HEK293 (cell line): ENCODE measurements at regions not wholly inside any gene's neighbourhood (a gene's known extent, or its start where the extent isn't known, plus 50 kb on each side); places are given as distances from the start of the nearest gene placed in this dataset.
A peak's percentile ranks its signal among the peaks of the same experiment; 100 is the strongest.
"Not testable (repeated sequence)": the region's sequence is repeated elsewhere in the genome, so short reads cannot be mapped to it uniquely, and the experiment has no call there.

Experiments used
- CTCF ChIA-PET: fragments of 350-600 bp; formaldehyde crosslinking; extraction: SDS; loops from one replicate; lab custom pipeline; 2021; ENCODE audit warnings: antibody characterized with exemption; lab: Yijun Ruan, JAX
- POLR2A ChIA-PET: fragments of 300-600 bp; formaldehyde crosslinking; extraction: SDS; loops from one replicate; lab custom pipeline; 2020; ENCODE audit warnings: antibody characterized with exemption, inconsistent platforms; lab: Yijun Ruan, JAX
- H3K27ac ChIP-seq: fragments of 200-500 bp; sonication (Bioruptor generic); 2 replicates; pipeline ENCODE4 v1.5.1; 2014; ENCODE audit warnings: low read depth, low read length, control low read depth, inconsistent platforms; ENCODE audit errors: extremely low read depth
- H3K36me3 ChIP-seq, 2 experiments: fragments of 200-500 bp in 1 of 2; sonication (Bioruptor generic) in 1 of 2; 1 replicate in 1 of 2; 2 replicates in 1 of 2; pipeline ENCODE4 v1.5.1; 2014 to 2017; ENCODE audit warnings: inconsistent platforms in 2 of 2, low read length in 2 of 2; ENCODE audit not compliant: control insufficient read depth in 2 of 2, insufficient read depth in 1 of 2
- H3K4me1 ChIP-seq: fragments of 200-500 bp; sonication (Bioruptor generic); 2 replicates; pipeline ENCODE4 v1.5.1; 2014; ENCODE audit warnings: mild to moderate bottlenecking, low read length, inconsistent platforms; ENCODE audit not compliant: control insufficient read depth, insufficient read depth
- H3K4me3 ChIP-seq: 2 replicates; pipeline ENCODE4 v1.5.1; 2011; ENCODE audit warnings: low read depth, mild to moderate bottlenecking, control low read depth, low read length, moderate library complexity
- H3K9me3 ChIP-seq: fragments of 200-500 bp; sonication (Bioruptor generic); 2 replicates; pipeline ENCODE4 v1.5.1; 2014; ENCODE audit warnings: low read depth, low read length, inconsistent platforms; ENCODE audit not compliant: control insufficient read depth, insufficient read depth
- ZNF157 ChIP-seq: fragments of 450-650 bp; formaldehyde crosslinking; IDR thresholded peaks from 2 replicates; pipeline ENCODE4 v1.5.1; 2016; ENCODE audit warnings: missing biosample characterization, missing genetic modification characterization
- ZNF558 ChIP-seq: fragments of 450-650 bp; formaldehyde crosslinking; IDR thresholded peaks from 2 replicates; pipeline ENCODE4 v1.5.1; 2016; ENCODE audit warnings: missing biosample characterization, missing genetic modification characterization
- TF ChIP-seq, protein P1 (sequence below): fragments of 450-650 bp; formaldehyde crosslinking; IDR thresholded peaks from 2 replicates; pipeline ENCODE4 v1.5.1; 2016; ENCODE audit warnings: missing biosample characterization, missing genetic modification characterization, low read depth

DNA sequence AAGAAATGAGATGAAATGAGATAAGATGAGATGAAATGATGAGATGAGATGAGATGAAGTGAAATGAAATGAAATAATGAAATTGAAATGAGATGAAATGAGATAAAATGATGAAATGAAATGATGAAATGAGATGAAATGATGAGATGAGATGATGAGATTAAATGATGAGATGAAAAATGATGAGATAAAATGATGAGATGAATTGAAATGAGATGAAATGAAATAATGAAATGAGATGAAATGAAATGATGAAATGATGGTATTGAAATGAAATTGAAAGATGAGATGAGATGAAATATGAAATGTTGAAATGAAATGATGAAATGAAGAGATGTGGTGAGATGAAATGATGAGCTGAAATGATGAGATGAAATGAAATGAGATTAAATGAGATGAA is 231.0 kb downstream of the GOLGA6L6 start:
- no peaks in the 10 kb centered on the region for H3K9me3 ChIP-seq
- H3K36me3 ChIP-seq, result no peaks in the 10 kb centered on the region
- POLR2A ChIA-PET, result no interaction called here
- H3K4me1 ChIP-seq, result no peaks in the 10 kb centered on the region
- H3K4me3 ChIP-seq, result no peak overlapping the region
- TF ChIP-seq ZNF558 (tag by site-specific recombination) (no peak), ZNF157 (tag by site-specific recombination) (no peak)
- TF ChIP-seq, protein P1, sequence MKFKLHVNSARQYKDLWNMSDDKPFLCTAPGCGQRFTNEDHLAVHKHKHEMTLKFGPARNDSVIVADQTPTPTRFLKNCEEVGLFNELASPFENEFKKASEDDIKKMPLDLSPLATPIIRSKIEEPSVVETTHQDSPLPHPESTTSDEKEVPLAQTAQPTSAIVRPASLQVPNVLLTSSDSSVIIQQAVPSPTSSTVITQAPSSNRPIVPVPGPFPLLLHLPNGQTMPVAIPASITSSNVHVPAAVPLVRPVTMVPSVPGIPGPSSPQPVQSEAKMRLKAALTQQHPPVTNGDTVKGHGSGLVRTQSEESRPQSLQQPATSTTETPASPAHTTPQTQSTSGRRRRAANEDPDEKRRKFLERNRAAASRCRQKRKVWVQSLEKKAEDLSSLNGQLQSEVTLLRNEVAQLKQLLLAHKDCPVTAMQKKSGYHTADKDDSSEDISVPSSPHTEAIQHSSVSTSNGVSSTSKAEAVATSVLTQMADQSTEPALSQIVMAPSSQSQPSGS (tag by site-specific recombination), result 0 out of 2 replicates have a peak, but pooled peaks have one; percentile 8
- H3K27ac ChIP-seq, result no peak overlapping the region
- CTCF ChIA-PET, result no interaction called here

DNA sequence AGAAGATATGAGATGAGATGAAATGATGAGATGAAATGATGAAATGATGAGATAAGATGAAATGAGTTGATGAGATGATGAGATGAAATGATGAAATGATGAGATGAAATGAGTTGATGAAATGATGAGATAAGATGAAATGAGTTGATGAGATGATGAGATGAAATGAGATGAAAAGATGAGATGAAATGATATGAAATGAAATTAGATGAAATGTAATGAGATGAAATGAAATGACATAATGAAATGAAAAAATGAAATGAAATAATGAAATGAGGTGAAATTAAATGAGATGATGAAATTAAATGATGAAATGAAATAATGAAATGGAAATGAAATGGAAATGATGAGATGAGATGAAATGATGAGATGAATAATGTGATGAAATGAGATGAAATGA is 231.6 kb downstream of the GOLGA6L6 start:
- H3K27ac ChIP-seq, H3K36me3 ChIP-seq, H3K9me3 ChIP-seq, POLR2A ChIA-PET, H3K4me3 ChIP-seq, CTCF ChIA-PET, H3K4me1 ChIP-seq: not testable (repeated sequence)
- TF ChIP-seq, protein P1 (tag by site-specific recombination), result peak; percentile 81

DNA sequence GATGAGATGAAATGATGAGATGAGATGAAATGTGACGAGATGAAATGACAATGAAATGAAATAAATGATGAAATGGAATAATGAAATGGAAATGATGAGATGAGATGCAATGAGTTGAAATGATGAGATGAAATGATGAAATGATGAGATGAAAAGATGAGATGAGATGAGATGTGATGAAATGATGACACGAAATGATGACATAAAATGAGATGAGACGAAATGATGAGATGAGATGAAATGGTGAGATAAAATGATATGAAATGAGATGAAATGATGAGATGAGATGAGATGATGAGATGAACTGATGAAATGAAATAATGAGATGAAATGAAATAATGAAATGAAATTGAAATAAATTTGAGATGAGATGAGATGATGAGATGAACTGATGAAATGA is 232.2 kb downstream of the GOLGA6L6 start:
- H3K9me3 ChIP-seq, POLR2A ChIA-PET, H3K4me1 ChIP-seq, CTCF ChIA-PET, H3K36me3 ChIP-seq, H3K27ac ChIP-seq, H3K4me3 ChIP-seq: not testable (repeated sequence)

DNA sequence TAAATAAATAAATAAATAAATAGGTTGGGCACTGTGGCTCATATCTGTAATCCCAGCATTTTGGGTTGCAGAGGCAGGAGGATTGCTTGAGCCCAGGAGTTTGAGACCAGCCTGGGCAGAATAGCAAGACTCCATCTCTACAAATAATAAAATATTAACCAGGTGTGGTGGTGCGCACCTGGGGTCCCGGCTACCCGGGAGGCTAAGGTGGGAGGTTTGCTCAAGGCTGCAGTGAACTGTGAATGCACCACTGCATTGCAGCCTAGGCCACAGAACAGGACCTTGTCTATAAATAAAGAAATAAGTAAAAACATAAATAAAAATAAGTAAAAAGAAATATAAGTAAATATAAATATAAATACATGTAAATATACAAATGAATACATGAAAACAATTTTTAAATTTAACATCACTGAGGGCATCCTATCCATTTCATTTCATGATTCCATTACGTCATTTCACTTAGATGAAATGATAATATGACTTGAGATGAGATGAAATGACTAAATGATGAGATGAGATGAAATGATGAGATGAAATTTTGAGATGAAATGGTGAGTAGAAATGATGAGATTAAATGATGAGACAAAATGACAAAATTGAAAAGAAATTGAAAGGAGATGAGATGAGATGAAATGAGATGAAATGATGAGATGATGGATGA is 233.4 kb downstream of the GOLGA6L6 start:
- H3K4me1 ChIP-seq, POLR2A ChIA-PET, CTCF ChIA-PET, H3K27ac ChIP-seq, H3K36me3 ChIP-seq, H3K9me3 ChIP-seq, H3K4me3 ChIP-seq: not testable (repeated sequence)
- TF ChIP-seq, protein P1 (tag by site-specific recombination), result peak; percentile 90

DNA sequence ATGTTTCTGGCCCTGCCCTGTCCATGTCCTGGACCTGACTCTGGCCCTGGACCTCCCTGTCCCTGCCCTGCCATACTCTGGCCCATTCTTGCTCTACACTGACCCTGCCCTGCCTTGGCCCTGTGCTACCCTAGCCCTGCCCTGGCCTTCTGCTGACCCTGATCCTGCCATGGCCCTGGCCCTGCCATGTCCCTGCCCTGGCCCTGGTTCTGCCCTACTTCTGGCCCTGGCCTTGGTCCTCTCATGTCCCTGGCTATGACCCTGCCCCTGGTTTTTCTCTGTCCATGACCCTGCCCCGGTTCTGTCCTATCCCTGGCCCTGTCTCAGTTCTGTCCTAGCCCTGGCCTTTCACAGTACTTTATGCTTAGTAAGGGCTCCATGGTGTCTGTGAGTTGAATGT is 234.5 kb downstream of the GOLGA6L6 start:
- H3K4me3 ChIP-seq, H3K9me3 ChIP-seq, H3K36me3 ChIP-seq, H3K27ac ChIP-seq, POLR2A ChIA-PET, H3K4me1 ChIP-seq, CTCF ChIA-PET: not testable (repeated sequence)

DNA sequence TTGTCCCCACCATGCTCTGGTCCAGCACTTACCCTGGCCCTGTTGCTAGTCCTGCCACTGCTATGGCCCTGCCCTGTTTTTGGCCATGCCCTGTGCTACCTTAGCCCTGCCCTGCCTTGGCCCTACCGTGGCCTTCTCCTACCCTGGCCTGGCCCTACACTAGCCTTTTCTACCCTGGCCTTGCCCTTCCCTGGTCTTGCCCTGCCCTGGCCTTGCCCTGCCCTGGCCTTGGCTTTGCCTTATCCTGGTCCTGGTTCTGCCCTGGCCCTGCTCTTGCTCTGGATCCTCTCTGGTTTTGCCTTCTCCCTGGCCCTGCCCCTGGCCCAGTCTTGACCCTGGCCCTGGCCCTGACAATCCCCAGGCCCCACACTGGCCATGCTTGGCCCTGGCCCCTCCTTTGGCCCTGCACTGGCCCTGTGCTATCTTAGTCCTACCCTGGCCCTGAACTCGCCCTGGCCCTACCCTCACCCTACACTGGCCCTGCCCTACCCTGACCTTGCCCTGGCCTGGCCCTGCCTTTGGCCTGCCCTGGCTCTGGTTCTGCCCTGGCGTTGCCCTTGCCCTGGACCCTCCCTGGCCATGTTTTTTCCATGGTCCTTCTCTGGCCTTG is 235.0 kb downstream of the GOLGA6L6 start:
- H3K27ac ChIP-seq, H3K36me3 ChIP-seq, H3K4me3 ChIP-seq, H3K4me1 ChIP-seq, CTCF ChIA-PET, H3K9me3 ChIP-seq, POLR2A ChIA-PET: not testable (repeated sequence)

DNA sequence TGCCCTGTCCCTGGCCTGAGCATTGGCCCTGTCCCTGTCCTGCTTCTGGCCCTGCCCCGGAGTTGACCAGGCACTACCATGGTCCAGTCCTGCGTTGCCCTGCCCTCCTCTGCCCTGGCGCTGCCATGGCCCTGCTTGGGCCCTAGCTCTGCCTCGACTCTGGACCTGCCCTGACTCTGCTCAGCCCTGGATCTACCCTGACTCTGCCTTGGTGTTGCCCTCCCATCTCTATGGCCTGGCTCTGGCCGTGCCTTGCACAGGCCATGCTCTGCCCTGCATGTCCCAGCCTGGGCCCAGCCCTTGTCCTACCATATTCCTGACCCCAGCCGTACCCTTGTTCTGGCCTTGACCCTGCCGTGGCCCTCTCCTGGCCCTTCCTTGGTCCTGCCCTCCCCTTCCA is 235.7 kb downstream of the GOLGA6L6 start:
- H3K36me3 ChIP-seq, H3K27ac ChIP-seq, CTCF ChIA-PET, H3K4me1 ChIP-seq, POLR2A ChIA-PET, H3K9me3 ChIP-seq, H3K4me3 ChIP-seq: not testable (repeated sequence)

DNA sequence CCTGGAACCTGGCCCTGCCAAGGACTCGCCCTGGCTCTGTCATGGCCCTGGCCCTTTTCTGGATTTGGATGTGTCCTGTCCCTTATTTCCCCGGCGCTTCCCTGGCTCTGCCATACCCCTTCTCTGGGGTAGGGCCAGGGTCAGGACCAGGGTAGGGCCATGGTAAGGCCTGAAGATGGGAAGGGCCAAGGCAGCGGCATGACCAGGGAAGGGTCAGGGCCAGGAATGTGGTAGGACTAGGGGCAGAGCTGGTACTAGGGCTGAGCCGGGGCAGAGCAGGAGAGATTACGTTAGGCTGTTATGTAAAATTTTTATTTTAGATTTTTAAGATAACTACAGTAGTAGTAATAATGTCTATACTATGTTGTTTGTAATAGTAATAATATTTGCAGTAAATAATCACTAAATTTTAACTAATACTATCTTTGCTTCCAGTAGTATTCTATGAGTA is 236.6 kb downstream of the GOLGA6L6 start:
- CTCF ChIA-PET, H3K27ac ChIP-seq, H3K9me3 ChIP-seq, POLR2A ChIA-PET, H3K4me3 ChIP-seq, H3K36me3 ChIP-seq, H3K4me1 ChIP-seq: not testable (repeated sequence)
